GM18867 (cell line): ENCODE measurements at regions not wholly inside any gene's neighbourhood (a gene's known extent, or its start where the extent isn't known, plus 50 kb on each side); places are given as distances from the start of the nearest gene placed in this dataset.

ENCODE experiments used
- ATAC-seq: cut with Tn5 transposase; IDR thresholded peaks from one replicate; pipeline ENCODE4 v1.9.1; 2021; ENCODE audit warnings: mild to moderate bottlenecking, moderate library complexity; ENCODE audit not compliant: unreplicated experiment

GRCh38 chr18:68262690-68263294 lies 452.1 kb downstream of the TMX3 start:
- no peak for ATAC-seq

DNA sequence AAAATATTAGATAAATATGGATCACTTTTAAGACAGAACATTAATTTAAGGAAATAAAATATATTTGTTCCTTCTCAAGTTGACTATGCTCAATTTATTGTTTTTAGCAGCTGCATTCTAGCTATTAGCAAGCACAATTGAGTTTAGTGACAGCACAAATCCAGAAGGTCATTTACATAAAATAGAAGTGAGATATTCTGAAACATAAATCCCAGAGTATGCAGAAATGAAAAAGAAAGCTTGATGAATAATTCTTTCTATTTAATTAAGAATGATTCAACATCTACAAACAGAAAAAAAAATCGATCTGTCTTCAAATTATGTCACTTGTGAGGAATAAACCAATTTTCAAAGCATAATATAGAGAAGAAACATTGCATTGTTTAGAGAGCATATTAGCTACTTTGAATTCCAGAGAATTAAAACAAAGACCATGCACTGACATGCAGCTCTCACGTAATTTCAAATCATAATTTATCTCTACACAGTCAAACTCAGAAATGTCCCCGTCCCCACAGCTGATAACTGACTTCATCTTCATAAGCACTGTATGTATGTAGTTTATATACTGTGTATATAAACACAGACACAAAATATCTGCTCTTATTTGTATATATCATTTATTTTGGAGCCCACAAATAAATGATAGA lies 458.4 kb downstream of the TMX3 start:
- no peak for ATAC-seq

GRCh38 chr18:68244786-68245185 lies 470.1 kb downstream of the TMX3 start:
- no peak for ATAC-seq

DNA sequence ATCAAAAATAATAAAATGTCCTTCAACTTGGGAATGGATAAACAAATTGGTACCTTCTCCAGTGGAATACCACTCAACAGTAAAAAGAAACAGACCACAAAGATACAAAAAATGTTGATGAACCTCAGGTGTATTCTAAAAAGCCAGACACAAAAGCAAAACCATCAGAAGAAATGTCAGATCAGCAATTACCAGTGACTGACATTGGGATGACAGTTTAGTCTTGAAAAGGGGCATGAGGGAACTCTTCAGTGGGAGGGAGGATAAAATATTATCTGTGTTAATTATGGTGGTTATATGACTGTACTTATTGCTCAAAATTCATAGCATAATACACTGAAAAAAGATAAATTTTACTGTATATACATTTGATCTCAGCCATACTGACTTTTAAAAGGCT lies 473.0 kb downstream of the TMX3 start:
- no peak for ATAC-seq

GRCh38 chr18:68234676-68235075 lies 480.2 kb downstream of the TMX3 start:
- no peak for ATAC-seq

DNA sequence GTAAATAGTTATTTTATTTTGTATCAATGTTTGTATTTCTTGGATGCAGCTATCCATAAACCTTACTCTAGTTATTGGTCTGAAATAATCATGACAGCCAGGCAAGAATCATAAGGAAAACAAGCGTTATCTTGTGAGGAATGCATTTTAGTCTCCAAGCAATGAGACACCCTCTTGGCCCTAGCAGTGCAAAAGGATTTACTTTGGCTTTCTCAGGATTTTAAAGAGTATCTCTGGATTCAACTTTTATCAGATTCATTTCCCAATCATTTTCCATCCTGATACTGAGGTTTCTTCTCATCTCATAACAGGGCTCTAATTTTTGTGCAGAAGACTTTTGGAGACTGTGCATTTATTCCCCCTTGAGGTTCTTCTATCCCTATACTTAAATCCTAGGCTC lies 480.8 kb downstream of the TMX3 start:
- ATAC-seq = no peak

DNA sequence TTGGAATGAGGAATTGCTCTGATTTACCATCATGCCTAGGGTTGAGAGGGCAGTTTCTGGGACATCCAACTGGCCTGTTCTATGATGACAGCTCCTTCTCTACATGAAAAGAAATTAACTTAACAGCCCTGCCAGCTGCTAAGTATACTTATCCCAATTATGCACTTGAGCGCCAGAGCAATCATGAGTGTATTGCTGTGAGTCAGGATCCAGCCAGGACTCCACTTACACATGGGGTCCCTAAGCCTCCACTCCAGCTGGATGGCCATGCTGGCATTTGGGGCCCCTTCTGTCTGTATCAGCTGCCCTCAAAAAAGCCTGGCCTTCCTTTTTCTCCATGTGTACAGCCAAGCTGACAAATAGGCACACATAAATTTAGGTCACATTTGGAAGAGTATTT lies 481.9 kb downstream of the TMX3 start:
- no peak for ATAC-seq

- no peak for ATAC-seq
Observed at GRCh38 chr18:68229351-68229750, 485.6 kb downstream of the TMX3 start.

DNA sequence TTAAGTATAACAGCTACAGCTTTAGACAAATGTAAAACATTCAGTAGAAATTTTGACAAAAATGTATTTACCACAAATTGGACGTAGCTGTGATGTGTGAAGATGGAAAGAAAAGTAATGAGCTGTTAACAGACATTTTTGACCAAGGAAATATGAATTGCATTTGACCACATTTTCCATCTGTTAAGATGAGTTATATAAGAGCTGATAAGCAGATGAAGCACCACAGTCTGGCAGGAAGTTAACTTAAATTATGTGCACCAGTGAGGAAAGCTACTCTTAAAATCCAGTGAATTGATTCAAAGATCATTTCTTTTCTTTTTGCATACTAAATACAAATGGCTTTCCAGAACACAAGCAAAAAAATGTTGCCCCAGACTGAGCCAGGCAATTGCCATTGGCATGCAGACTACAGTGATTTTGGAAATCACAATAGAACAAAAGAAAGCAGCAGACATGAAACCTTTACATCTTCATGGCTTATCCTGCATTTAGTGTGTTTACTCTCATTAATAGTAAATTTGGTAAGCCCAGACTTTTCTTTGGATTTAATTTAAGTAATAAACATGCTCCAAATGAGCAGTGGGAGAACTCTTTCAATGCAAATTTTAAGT lies 493.7 kb downstream of the TMX3 start:
- no peak for ATAC-seq

GRCh38 chr18:68220458-68220857 lies 494.4 kb downstream of the TMX3 start:
- no peak for ATAC-seq

DNA sequence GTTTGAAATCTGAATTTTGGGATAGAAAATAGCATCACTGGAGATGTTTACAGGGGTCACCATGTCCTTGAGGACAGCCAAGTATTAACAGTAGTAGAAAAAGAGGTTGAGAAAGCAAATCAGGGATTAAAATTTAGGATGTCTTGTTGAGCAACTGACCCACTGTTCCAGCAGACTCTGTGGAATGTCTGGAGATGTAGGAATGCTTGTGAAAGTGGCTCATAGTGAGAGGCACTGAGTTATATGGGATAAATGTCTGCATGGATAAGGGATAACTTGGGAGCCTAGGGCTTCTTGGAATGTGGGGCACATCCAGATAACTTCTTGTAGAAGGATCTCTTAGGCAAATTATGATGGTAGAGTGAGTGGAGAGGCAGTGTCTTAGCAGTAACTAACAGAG lies 495.0 kb downstream of the TMX3 start:
- ATAC-seq = no peak

DNA sequence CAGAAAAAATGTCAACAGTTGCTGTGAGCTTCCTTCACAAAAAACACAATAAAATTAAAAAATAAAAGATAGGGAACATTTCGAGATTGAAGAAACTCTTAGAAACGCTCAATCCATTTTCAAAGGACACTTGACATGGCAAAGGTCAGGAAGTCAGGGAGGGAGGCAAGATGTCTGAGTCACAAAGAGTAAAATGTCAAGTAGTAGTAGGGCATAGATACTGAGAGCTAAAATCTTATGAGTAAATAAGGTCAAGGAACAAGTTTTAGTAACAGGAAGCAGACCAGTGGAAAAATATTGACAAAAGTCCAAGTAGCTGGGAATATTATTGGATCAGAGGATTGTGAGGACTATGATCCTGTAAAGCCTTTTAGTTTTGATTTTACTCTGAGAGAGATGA lies 495.6 kb downstream of the TMX3 start:
- ATAC-seq = no peak

- ATAC-seq = no peak
Observed at GRCh38 chr18:68215931-68216330, 499.0 kb downstream of the TMX3 start.

DNA sequence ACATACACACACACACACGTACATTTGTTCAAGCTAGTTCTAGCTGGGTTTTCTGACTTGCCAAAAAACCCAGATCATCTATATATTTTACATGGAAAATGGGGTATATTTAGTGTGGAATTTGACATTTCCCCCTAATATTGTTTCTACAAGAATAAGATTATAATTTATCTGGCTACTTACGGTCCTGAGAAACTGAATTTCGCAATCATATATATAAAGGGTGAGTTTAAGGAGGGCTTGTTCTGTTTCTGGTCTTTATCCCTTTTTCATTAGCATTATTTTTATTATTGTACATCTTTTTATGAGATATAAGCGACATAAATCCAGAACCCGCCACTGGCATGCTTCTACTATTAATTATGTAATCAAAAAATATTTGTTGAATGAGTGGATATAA lies 528.9 kb downstream of the TMX3 start:
- no peak for ATAC-seq

GRCh38 chr18:68181956-68182355 lies 533.0 kb downstream of the TMX3 start:
- ATAC-seq = no peak

DNA sequence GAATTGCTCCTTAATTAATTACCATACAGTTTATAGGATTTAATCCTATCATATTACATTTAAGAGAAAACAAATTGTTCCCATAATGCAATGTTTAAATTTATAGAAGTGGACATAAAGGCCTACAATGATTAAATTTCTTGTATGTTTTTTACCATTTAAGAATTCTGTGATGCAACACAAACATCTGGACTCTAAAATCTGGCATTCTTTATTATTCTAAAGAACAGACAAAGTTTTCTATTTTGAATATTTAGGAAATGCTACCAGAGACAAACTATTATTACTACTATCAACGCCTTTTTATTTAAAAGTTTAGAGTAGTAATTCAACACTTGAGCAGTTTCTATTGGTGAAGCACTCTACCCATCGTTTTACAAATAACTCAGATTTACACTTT lies 535.1 kb downstream of the TMX3 start:
- no peak for ATAC-seq

DNA sequence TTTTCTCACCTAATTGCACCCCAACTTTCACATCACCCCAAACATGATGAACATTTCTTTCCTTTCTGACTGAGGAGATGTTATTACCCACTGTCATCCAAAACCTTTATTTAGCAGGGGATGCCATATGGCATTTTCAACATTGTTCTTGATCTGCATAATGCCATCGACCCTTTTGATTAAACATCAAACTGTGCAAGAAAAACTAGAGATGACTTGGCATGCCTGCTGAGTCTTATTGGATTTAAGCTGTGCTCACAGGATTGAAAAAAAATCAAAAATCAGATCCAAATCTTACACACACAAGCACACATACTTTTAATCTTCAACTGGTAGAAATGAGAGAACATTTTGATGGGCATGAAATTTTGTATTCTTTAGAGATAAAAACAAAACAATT lies 536.0 kb downstream of the TMX3 start:
- ATAC-seq = no peak

DNA sequence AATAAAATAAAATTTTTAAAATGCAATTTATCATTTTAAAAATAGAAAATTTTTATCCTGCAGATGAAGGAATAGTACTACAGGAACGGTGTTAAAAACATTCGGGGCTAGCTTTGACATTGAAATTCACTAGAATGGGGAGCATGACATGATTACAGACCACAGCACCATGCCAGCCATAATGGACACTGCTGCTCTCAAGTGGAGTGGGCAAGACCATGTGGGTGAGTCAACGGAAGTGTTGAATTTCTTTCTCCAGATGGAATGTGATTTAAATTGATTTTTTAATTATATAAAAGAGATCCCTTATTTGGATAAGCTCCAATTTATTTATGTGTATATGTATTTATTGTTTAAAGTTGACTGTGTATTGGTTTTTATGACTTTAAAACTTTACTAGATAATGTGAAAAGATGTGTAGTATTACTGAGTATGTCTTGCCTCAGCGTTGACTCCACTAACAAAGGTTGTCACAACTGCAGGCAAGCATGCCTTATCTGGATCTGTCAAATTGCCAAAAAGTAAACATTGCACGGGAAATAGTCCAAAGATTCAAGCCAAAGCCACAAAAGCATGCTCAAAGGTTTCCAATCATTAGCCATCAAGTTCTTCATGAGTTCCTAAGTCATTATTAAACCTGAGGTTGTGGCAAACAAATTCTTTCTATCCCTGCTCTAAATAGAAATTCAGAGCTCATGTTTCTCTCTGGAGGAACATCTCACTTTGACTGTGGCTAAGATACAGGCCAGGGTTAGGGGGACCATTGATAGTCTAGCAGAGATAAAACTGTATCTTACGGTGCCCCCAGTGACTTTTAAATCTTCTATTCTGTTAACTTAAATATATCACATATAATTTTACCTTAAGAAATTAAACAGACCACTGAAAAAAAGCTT lies 536.9 kb downstream of the TMX3 start:
- ATAC-seq = no peak

- ATAC-seq = no peak
Observed at GRCh38 chr18:68176901-68177300, 538.0 kb downstream of the TMX3 start.

DNA sequence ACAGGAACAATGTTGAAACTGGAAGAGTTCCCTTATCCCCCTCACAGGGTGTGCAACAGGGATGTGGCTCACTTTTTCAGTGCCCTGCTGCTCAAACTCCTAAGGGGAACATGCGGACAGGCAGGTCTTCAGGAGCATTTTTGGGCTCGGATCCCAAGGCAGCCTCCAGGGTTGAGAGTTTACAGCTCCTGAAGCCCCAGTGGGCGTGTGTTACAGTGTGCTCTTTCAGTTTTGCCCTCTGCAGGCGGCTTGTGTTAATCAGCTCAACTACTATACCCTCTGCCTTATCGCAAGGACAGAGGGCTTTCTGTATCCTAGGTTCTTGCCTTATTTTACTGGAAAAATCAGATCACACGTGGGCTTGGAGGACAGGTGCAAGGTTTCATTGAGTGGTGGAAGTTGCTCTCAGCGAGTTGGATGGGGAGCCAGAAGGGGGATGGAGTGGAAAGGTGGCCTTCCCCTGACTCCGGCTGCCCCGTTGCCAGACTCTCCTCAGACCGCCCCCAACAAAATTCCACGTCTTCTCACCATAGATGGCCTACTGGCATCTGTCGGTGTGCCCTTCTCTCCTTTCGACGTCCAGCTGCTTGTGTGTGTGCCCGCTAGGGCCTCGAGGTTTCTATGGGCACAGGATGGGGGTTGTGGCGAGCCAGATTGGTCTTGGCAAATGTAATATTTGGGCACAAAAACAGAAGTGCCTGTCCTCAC lies 541.9 kb downstream of the TMX3 start:
- no peak for ATAC-seq

GRCh38 chr18:68164909-68165308 lies 550.0 kb downstream of the TMX3 start:
- no peak for ATAC-seq
